WTC11 (cell line): ENCODE measurements at regions not wholly inside any gene's neighbourhood (a gene's known extent, or its start where the extent isn't known, plus 50 kb on each side); places are given as distances from the start of the nearest gene placed in this dataset.

Experiments
- CREB1 ChIP-seq: sonication (generic); formaldehyde crosslinking; IDR thresholded peaks from 2 replicates; pipeline ENCODE4 v1.8.0; 2023; ENCODE audit warnings: mild to moderate bottlenecking, missing genetic modification reagents
- CTCF ChIP-seq: fragments of 200-600 bp; IDR thresholded peaks from 2 replicates; pipeline ENCODE4 v1.8.0; 2022; ENCODE audit warnings: antibody characterized with exemption
- E2F4 ChIP-seq: sonication (generic); formaldehyde crosslinking; IDR thresholded peaks from 2 replicates; pipeline ENCODE4 v1.8.1; 2022; ENCODE audit warnings: low read depth, mild to moderate bottlenecking, moderate library complexity, missing genetic modification reagents, borderline replicate concordance
- PRDM15 ChIP-seq: sonication (generic); formaldehyde crosslinking; IDR thresholded peaks from 2 replicates; pipeline ENCODE4 v1.8.0; 2022; ENCODE audit warnings: missing genetic modification reagents
- TCF7 ChIP-seq: sonication (generic); formaldehyde crosslinking; IDR thresholded peaks from 2 replicates; pipeline ENCODE4 v1.8.0; 2022; ENCODE audit warnings: mild to moderate bottlenecking, low read depth, missing genetic modification reagents, moderate library complexity

- TF ChIP-seq CREB1 (CRISPR knock-in tag) (no peak), CTCF (no peak), E2F4 (CRISPR knock-in tag) (no peak), PRDM15 (CRISPR knock-in tag) (no peak), TCF7 (no peak)
These were observed 409.1 kb upstream of the SPANXN4 start for GRCh38 chrX:142616636-142617035.
